HG03175 (cell line): ENCODE measurements at regions not wholly inside any gene's neighbourhood (a gene's known extent, or its start where the extent isn't known, plus 50 kb on each side); places are given as distances from the start of the nearest gene placed in this dataset.
"Not testable (repeated sequence)": the region's sequence is repeated elsewhere in the genome, so short reads cannot be mapped to it uniquely, and the experiment has no call there.

ENCODE experiments used
- ATAC-seq: cut with Tn5 transposase; IDR thresholded peaks from one replicate; pipeline ENCODE4 v1.9.1; 2021; ENCODE audit warnings: mild to moderate bottlenecking, moderate library complexity; ENCODE audit not compliant: unreplicated experiment

- ATAC-seq, result peak; percentile 95
Observed at GRCh38 chr2:40680547-40680946, 228.7 kb upstream of the SLC8A1 start.

GRCh38 chr2:40690036-40690435 lies 238.1 kb upstream of the SLC8A1 start:
- no peak for ATAC-seq

GRCh38 chr2:40690525-40690924 lies 238.6 kb upstream of the SLC8A1 start:
- ATAC-seq, result no peak

- no peak for ATAC-seq
Observed at GRCh38 chr2:40700231-40700954, 248.5 kb upstream of the SLC8A1 start.

- not testable (repeated sequence) for ATAC-seq
Observed at GRCh38 chr2:40712197-40712894, 260.5 kb upstream of the SLC8A1 start.

- ATAC-seq, result no peak
Observed at GRCh38 chr2:40716879-40717278, 265.0 kb upstream of the SLC8A1 start.

GRCh38 chr2:40719414-40719813 lies 267.5 kb upstream of the SLC8A1 start:
- no peak for ATAC-seq

- ATAC-seq, result no peak
Observed at GRCh38 chr2:40721595-40721994, 269.7 kb upstream of the SLC8A1 start.

- no peak for ATAC-seq
Observed at GRCh38 chr2:40723194-40723593, 271.3 kb upstream of the SLC8A1 start.

GRCh38 chr2:40725040-40725439 lies 273.1 kb upstream of the SLC8A1 start:
- no peak for ATAC-seq

GRCh38 chr2:40725950-40726349 lies 274.1 kb upstream of the SLC8A1 start:
- no peak for ATAC-seq

- no peak for ATAC-seq
Observed at GRCh38 chr2:40734797-40735196, 282.9 kb upstream of the SLC8A1 start.

- ATAC-seq, result no peak
Observed at GRCh38 chr2:40737180-40737579, 285.3 kb upstream of the SLC8A1 start.

- ATAC-seq, result no peak
Observed at GRCh38 chr2:40740419-40740818, 288.5 kb upstream of the SLC8A1 start.

GRCh38 chr2:40741532-40741931 lies 289.6 kb upstream of the SLC8A1 start:
- ATAC-seq, result no peak

GRCh38 chr2:40746191-40746590 lies 294.3 kb upstream of the SLC8A1 start:
- ATAC-seq, result no peak

- no peak for ATAC-seq
Observed at GRCh38 chr2:40751981-40752380, 300.1 kb upstream of the SLC8A1 start.

GRCh38 chr2:40752796-40753195 lies 300.9 kb upstream of the SLC8A1 start:
- ATAC-seq, result no peak

GRCh38 chr2:40754912-40755311 lies 303.0 kb upstream of the SLC8A1 start:
- ATAC-seq, result no peak

- ATAC-seq, result no peak
Observed at GRCh38 chr2:40758401-40759155, 306.7 kb upstream of the SLC8A1 start.

- peak; percentile 43 for ATAC-seq
Observed at GRCh38 chr2:40760071-40760666, 308.3 kb upstream of the SLC8A1 start.
